ENCODE measurements at regions not wholly inside any gene's neighbourhood (a gene's known extent, or its start where the extent isn't known, plus 50 kb on each side); places are given as distances from the start of the nearest gene placed in this dataset.

GRCh38 chrX:109926743-109927662, 75.9 kb upstream of the TMEM164 start:
- Histone ChIP-seq H2AFZ (ENCODE audit: control insufficient read depth, low read length) (no peak overlapping the region), H3K27ac (ENCODE audit: control insufficient read depth, insufficient read depth, low read length) (no peak overlapping the region), H3K27me3 (ENCODE audit: control insufficient read depth, extremely low read depth, insufficient read depth, low read length) (peaks cover 6% of the 10 kb centered on the region), H3K4me1 (ENCODE audit: control insufficient read depth, extremely low read depth, insufficient read depth, low read length) (no peaks in the 10 kb centered on the region), H3K9me1 (ENCODE audit: control insufficient read depth, extremely low read depth, insufficient read depth, low read length) (no peaks in the 10 kb centered on the region), H3K36me3 (ENCODE audit: control insufficient read depth in 2 of 2, extremely low read depth in 1 of 2, insufficient read depth in 2 of 2, low read length in 2 of 2) (no peaks in the 10 kb centered on the region), H3K9ac (ENCODE audit: control insufficient read depth, extremely low read depth, insufficient read depth, low read length) (no peak overlapping the region), H3K4me3 (ENCODE audit: control insufficient read depth in 2 of 3, extremely low read depth in 1 of 3, insufficient read depth in 2 of 3, low read depth in 1 of 3, low read length in 3 of 3) (no peak overlapping the region), H4K20me1 (ENCODE audit: control insufficient read depth, extremely low read depth, insufficient read depth, low read length) (no peaks in the 10 kb centered on the region), H3K79me2 (ENCODE audit: control insufficient read depth, insufficient read depth, low read length) (no peaks in the 10 kb centered on the region), H3K4me2 (ENCODE audit: control insufficient read depth, extremely low read depth, insufficient read depth, low read depth, low read length) (no peak overlapping the region), H3K9me3 (ENCODE audit: control insufficient read depth, low read depth, low read length) (no peaks in the 10 kb centered on the region)
- TF ChIP-seq EZH2 (IDR thresholded peaks at IDR 0.05; ENCODE audit: low read length) (no peak), CTCF (optimal IDR thresholded peaks at IDR 0.05 in 1 of 3, IDR thresholded peaks at IDR 0.05 in 1 of 3, conservative IDR thresholded peaks at IDR 0.05 in 1 of 3; ENCODE audit: extremely low read depth in 1 of 3, insufficient read depth in 2 of 3, low read length in 3 of 3) (no peak)
- DNase-seq (ENCODE audit: low read depth, low spot score) = no peak
- FAIRE-seq = no peak
- dilution Hi-C loops (cut with MboI; ENCODE audit: extremely low pct_ligation_motif_present, low sequenced_read_pairs) = no loop called here

- Histone ChIP-seq H3K9me3 (ENCODE audit: control insufficient read depth, low read depth, low read length) (no peaks in the 10 kb centered on the region), H2AFZ (ENCODE audit: control insufficient read depth, low read length) (no peak overlapping the region), H3K27me3 (ENCODE audit: control insufficient read depth, extremely low read depth, insufficient read depth, low read length) (peaks cover 6% of the 10 kb centered on the region), H3K36me3 (ENCODE audit: control insufficient read depth in 2 of 2, extremely low read depth in 1 of 2, insufficient read depth in 2 of 2, low read length in 2 of 2) (no peaks in the 10 kb centered on the region), H3K79me2 (ENCODE audit: control insufficient read depth, insufficient read depth, low read length) (no peaks in the 10 kb centered on the region), H3K4me1 (ENCODE audit: control insufficient read depth, extremely low read depth, insufficient read depth, low read length) (no peaks in the 10 kb centered on the region), H3K9me1 (ENCODE audit: control insufficient read depth, extremely low read depth, insufficient read depth, low read length) (no peaks in the 10 kb centered on the region), H4K20me1 (ENCODE audit: control insufficient read depth, extremely low read depth, insufficient read depth, low read length) (no peaks in the 10 kb centered on the region), H3K4me2 (ENCODE audit: control insufficient read depth, extremely low read depth, insufficient read depth, low read depth, low read length) (no peak overlapping the region), H3K4me3 (ENCODE audit: control insufficient read depth in 2 of 3, extremely low read depth in 1 of 3, insufficient read depth in 2 of 3, low read depth in 1 of 3, low read length in 3 of 3) (no peak overlapping the region), H3K9ac (ENCODE audit: control insufficient read depth, extremely low read depth, insufficient read depth, low read length) (no peak overlapping the region), H3K27ac (ENCODE audit: control insufficient read depth, insufficient read depth, low read length) (no peak overlapping the region)
- no peak for FAIRE-seq
- no peak for TF ChIP-seq CTCF (optimal IDR thresholded peaks at IDR 0.05 in 1 of 3, IDR thresholded peaks at IDR 0.05 in 1 of 3, conservative IDR thresholded peaks at IDR 0.05 in 1 of 3; ENCODE audit: extremely low read depth in 1 of 3, insufficient read depth in 2 of 3, low read length in 3 of 3)
- dilution Hi-C loops (cut with MboI; ENCODE audit: extremely low pct_ligation_motif_present, low sequenced_read_pairs) = no loop called here
- DNase-seq (ENCODE audit: low read depth, low spot score) = no peak
Observed at GRCh38 chrX:109927663-109928273, 75.1 kb upstream of the TMEM164 start.

Measured in keratinocyte (primary cell).